GM20000 (cell line): ENCODE measurements at regions not wholly inside any gene's neighbourhood (a gene's known extent, or its start where the extent isn't known, plus 50 kb on each side); places are given as distances from the start of the nearest gene placed in this dataset.

Experiments
- DNase-seq: peaks from one replicate; pipeline ENCODE4 v3.0.0; 2012; ENCODE audit warnings: low spot score
- CTCF ChIP-seq: IDR thresholded peaks from 2 replicates; pipeline ENCODE4 v1.5.1; 2012; ENCODE audit warnings: mild to moderate bottlenecking, control low read depth; ENCODE audit errors: extremely low read depth, missing control alignments

- DNase-seq = no peak
- TF ChIP-seq CTCF = no peak
These were observed 121.6 kb upstream of the SPACA1 start for GRCh38 chr6:87926072-87926471.

GRCh38 chr6:87925373-87926060 is 122.1 kb upstream of the SPACA1 start:
- no peak for TF ChIP-seq CTCF
- DNase-seq = peak; percentile 58

GRCh38 chr6:87923389-87924050 is 124.1 kb upstream of the SPACA1 start:
- DNase-seq = no peak
- TF ChIP-seq CTCF = no peak

GRCh38 chr6:87922947-87923330 is 124.7 kb upstream of the SPACA1 start:
- DNase-seq = peak; percentile 66
- no peak for TF ChIP-seq CTCF

- no peak for TF ChIP-seq CTCF
- no peak for DNase-seq
These were observed 125.3 kb upstream of the SPACA1 start for GRCh38 chr6:87922196-87922946.

- no peak for DNase-seq
- no peak for TF ChIP-seq CTCF
These were observed 126.6 kb upstream of the SPACA1 start for GRCh38 chr6:87921034-87921433.

- TF ChIP-seq CTCF = no peak
- no peak for DNase-seq
These were observed 127.4 kb upstream of the SPACA1 start for GRCh38 chr6:87920245-87920644.
